Psoas muscle (tissue), 7 donors: ENCODE measurements at regions not wholly inside any gene's neighbourhood (a gene's known extent, or its start where the extent isn't known, plus 50 kb on each side); places are given as distances from the start of the nearest gene placed in this dataset.

Experiments
- ATAC-seq, 4 donors: fragments of 200-7000 bp; cut with Tn5 transposase; one replicate each; pipeline ENCODE4 v1.9.1; 2020; ENCODE audit warnings: moderate library complexity in 3 of 4, mild to moderate bottlenecking in 2 of 4
- DNase-seq, 2 donors: peaks; one replicate each; pipeline ENCODE4 v3.0.0-alpha.2; 2020
- H3K27ac ChIP-seq: fragments of 200-600 bp; one replicate; pipeline ENCODE4 v1.8.0; 2022
- H3K27me3 ChIP-seq, 3 donors: fragments of 200-600 bp in 1 of 3; one replicate each; pipeline versions ENCODE4 v1.6.1 to v1.8.0; 2013 to 2022; ENCODE audit warnings: low read length in 2 of 3, mild to moderate bottlenecking in 2 of 3, moderate library complexity in 1 of 3; ENCODE audit not compliant: insufficient read depth in 3 of 3
- H3K36me3 ChIP-seq, 2 donors: fragments of 200-600 bp in 1 of 2; one replicate each; pipeline versions ENCODE4 v1.6.1 to v1.8.0; 2013 to 2022; ENCODE audit warnings: low read depth in 1 of 2, mild to moderate bottlenecking in 1 of 2, moderate library complexity in 1 of 2; ENCODE audit not compliant: insufficient read depth in 1 of 2
- H3K4me1 ChIP-seq: fragments of 200-600 bp; one replicate; pipeline ENCODE4 v1.8.0; 2022
- H3K4me3 ChIP-seq: fragments of 200-600 bp; one replicate; pipeline ENCODE4 v1.8.0; 2022; ENCODE audit warnings: mild to moderate bottlenecking
- H3K9me3 ChIP-seq: fragments of 200-600 bp; one replicate; pipeline ENCODE4 v1.8.0; 2022
- WGBS, 3 donors: extraction: QIAGEN DNeasy Blood & Tissue Kit; methylation state at CpG; one replicate each; pipeline versions ENCODE4 v1.1.6 to v1.1.7; 2013; 5-methylcytosine and 5-hydroxymethylcytosine counted together
- intact Hi-C, 2 donors: fragments of 100-400 bp; cut with DNase I; formaldehyde crosslinking; loops; one replicate each; pipeline versions ENCODE4 v1.11.0 to v1.14.2; 2022
- TF ChIP-seq, protein P1 (sequence below): fragments of 200-600 bp; IDR thresholded peaks from one replicate; pipeline ENCODE4 v1.8.0; 2022; ENCODE audit warnings: antibody characterized with exemption
- donor health status: healthy with polysubstance abuse.
- donor health status: DM: no; HTN: no; CAD: no; lungs with moderate emphysema.
- donor health status: Bipolar disorder and iron deficiency.
- donor health status: healthy.
- donor health status: DM: yes; HTN: yes; CAD: no.
- donor health status: DM: no; HTN: no; CAD: no.
- donor health status: DM: yes; HTN: yes; CAD: no.

DNA sequence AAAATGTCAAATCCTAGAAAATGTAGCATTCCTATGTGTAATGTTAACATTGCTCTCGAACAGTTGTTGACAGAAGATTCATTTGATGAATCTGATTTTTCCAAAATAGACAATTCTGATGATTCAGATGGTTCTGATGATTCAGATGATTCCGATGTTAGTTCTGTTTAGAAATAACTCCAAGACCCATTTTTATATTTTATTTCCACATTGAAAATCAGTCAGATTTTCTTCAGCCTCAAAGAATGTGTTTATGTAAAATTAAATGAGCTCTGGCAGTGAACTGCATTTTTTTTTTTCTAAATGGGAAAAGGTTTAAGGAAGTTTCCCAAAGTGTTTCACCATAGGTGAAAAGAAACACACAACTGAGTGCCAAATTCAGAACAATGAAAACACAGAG is 136.5 kb downstream of the TSEN15 start:
- intact Hi-C loops = no loop called here
- Histone ChIP-seq H3K4me1 (no peaks in the 10 kb centered on the region), H3K36me3 (no peaks in the 10 kb centered on the region), H3K9me3 (no peaks in the 10 kb centered on the region), H3K27me3 (peaks cover 0 to 4% (median 0%) of the 10 kb centered on the region in 3 donors), H3K27ac (no peak overlapping the region), H3K4me3 (no peak overlapping the region)
- ATAC-seq (no peak), DNase-seq (no peak)
- 66 to 76% (median 71%) methylated on average over 2 of the region's 2 CpGs for WGBS, 3 donors
- TF ChIP-seq, protein P1, sequence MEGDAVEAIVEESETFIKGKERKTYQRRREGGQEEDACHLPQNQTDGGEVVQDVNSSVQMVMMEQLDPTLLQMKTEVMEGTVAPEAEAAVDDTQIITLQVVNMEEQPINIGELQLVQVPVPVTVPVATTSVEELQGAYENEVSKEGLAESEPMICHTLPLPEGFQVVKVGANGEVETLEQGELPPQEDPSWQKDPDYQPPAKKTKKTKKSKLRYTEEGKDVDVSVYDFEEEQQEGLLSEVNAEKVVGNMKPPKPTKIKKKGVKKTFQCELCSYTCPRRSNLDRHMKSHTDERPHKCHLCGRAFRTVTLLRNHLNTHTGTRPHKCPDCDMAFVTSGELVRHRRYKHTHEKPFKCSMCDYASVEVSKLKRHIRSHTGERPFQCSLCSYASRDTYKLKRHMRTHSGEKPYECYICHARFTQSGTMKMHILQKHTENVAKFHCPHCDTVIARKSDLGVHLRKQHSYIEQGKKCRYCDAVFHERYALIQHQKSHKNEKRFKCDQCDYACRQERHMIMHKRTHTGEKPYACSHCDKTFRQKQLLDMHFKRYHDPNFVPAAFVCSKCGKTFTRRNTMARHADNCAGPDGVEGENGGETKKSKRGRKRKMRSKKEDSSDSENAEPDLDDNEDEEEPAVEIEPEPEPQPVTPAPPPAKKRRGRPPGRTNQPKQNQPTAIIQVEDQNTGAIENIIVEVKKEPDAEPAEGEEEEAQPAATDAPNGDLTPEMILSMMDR = no peak

- no peak overlapping the region for H3K27ac ChIP-seq
- H3K27me3 ChIP-seq = peaks cover 0 to 4% (median 0%) of the 10 kb centered on the region in 3 donors
- H3K9me3 ChIP-seq = no peaks in the 10 kb centered on the region
- H3K4me3 ChIP-seq = no peak overlapping the region
- no peaks in the 10 kb centered on the region for H3K4me1 ChIP-seq
- no peaks in the 10 kb centered on the region for H3K36me3 ChIP-seq
- TF ChIP-seq, protein P1 = no peak
- intact Hi-C loops = no loop called here
- ATAC-seq (no peak), DNase-seq (no peak)
These were observed 137.8 kb downstream of the TSEN15 start for GRCh38 chr1:184189361-184189760.

GRCh38 chr1:184190616-184191015 is 139.1 kb downstream of the TSEN15 start:
- ATAC-seq (no peak), DNase-seq (no peak)
- intact Hi-C loops = no loop called here
- Histone ChIP-seq H3K4me3 (no peak overlapping the region), H3K4me1 (no peaks in the 10 kb centered on the region), H3K9me3 (no peaks in the 10 kb centered on the region), H3K27me3 (peaks cover 0 to 4% (median 0%) of the 10 kb centered on the region in 3 donors), H3K27ac (no peak overlapping the region), H3K36me3 (no peaks in the 10 kb centered on the region)
- WGBS, 3 donors = 64 to 69% (median 67%) methylated on average over 2 of the region's 2 CpGs
- TF ChIP-seq, protein P1 = no peak

DNA sequence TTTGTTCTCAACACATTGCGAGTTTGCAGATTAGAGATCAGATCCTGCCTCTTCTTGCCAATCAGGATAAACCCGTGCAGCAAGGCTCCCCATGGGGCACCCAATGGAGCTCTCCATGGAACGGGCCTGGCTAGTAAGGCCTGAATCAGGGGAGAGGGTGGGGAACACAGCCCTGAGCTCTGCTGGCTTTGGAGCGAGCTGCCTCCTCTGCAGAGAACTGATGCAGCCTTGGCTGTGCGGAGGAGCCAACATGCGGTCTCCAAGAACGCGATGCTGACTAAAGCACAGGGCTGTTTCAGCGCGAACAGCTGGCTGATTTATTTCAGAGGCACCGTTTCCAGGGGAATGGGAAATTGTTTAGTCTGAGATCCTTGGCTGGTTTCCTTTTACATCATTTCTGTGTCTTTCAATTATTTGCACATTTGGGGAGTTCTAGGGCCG is 139.7 kb downstream of the TSEN15 start:
- Histone ChIP-seq H3K36me3 (no peaks in the 10 kb centered on the region), H3K9me3 (no peaks in the 10 kb centered on the region), H3K27me3 (peaks cover 0 to 4% (median 0%) of the 10 kb centered on the region in 3 donors), H3K4me3 (no peak overlapping the region), H3K4me1 (no peaks in the 10 kb centered on the region), H3K27ac (no peak overlapping the region)
- TF ChIP-seq, protein P1 = no peak
- intact Hi-C loops = no loop called here
- 20 to 31% (median 30%) methylated on average over 12 of the region's 12 CpGs for WGBS, 3 donors
- ATAC-seq (peak in 2 of 4 donors; percentile 37 to 64), DNase-seq (peak; percentile 54 to 76)

GRCh38 chr1:184192796-184193195 is 141.3 kb downstream of the TSEN15 start:
- TF ChIP-seq, protein P1 = no peak
- ATAC-seq = no peak
- DNase-seq = no peak
- Histone ChIP-seq H3K4me1 (no peaks in the 10 kb centered on the region), H3K27me3 (peaks cover 0 to 4% (median 0%) of the 10 kb centered on the region in 3 donors), H3K9me3 (no peaks in the 10 kb centered on the region), H3K36me3 (no peaks in the 10 kb centered on the region), H3K4me3 (no peak overlapping the region), H3K27ac (no peak overlapping the region)
- WGBS, 3 donors = 92 to 96% (median 92%) methylated on average over 1 of the region's 1 CpG
- intact Hi-C loops = no loop called here
